Osteoblast (primary cell): ENCODE measurements at regions not wholly inside any gene's neighbourhood (a gene's known extent, or its start where the extent isn't known, plus 50 kb on each side); places are given as distances from the start of the nearest gene placed in this dataset.

Experiments
- DNase-seq: peaks from one replicate; pipeline ENCODE4 v3.0.0; 2011; ENCODE audit warnings: low spot score, mixed read lengths; ENCODE audit not compliant: insufficient read length; ENCODE audit errors: missing footprints
- H2AFZ ChIP-seq: 2 replicates; pipeline ENCODE4 v1.6.0; 2011; ENCODE audit warnings: mild to moderate bottlenecking, low read length
- H3K27ac ChIP-seq: 2 replicates; pipeline ENCODE4 v1.5.1; 2011; ENCODE audit warnings: mild to moderate bottlenecking, low read depth, low read length, moderate library complexity
- H3K27me3 ChIP-seq: 2 replicates; pipeline ENCODE4 v1.6.0; 2012; ENCODE audit warnings: mild to moderate bottlenecking, control low read depth, inconsistent platforms, low read length, moderate library complexity; ENCODE audit not compliant: insufficient read depth
- H3K36me3 ChIP-seq: 2 replicates; pipeline ENCODE4 v1.5.1; 2011; ENCODE audit warnings: mild to moderate bottlenecking, low read length, control low read depth, moderate library complexity; ENCODE audit not compliant: insufficient read depth
- H3K4me1 ChIP-seq: 2 replicates; pipeline ENCODE4 v1.5.1; 2011; ENCODE audit warnings: mild to moderate bottlenecking, low read length, control low read depth, moderate library complexity; ENCODE audit not compliant: insufficient read depth
- H3K4me2 ChIP-seq: 2 replicates; pipeline ENCODE4 v1.6.0; 2011; ENCODE audit warnings: mild to moderate bottlenecking, low read length; ENCODE audit not compliant: insufficient read depth
- H3K4me3 ChIP-seq: fragments of 200-600 bp; sonication (generic); 3 replicates; pipeline ENCODE4 v1.5.1; 2012; ENCODE audit warnings: mild to moderate bottlenecking, low read length, inconsistent platforms; ENCODE audit not compliant: insufficient read depth
- H3K79me2 ChIP-seq: 2 replicates; pipeline ENCODE4 v1.6.0; 2012; ENCODE audit warnings: mild to moderate bottlenecking, low read length, control low read depth, inconsistent platforms; ENCODE audit not compliant: insufficient read depth
- H3K9me3 ChIP-seq: 2 replicates; pipeline ENCODE4 v1.5.1; 2011; ENCODE audit warnings: low read depth, low read length, control low read depth
- H4K20me1 ChIP-seq: 2 replicates; pipeline ENCODE4 v1.6.0; 2012; ENCODE audit warnings: mild to moderate bottlenecking, low read length, control low read depth; ENCODE audit not compliant: insufficient read depth
- TF ChIP-seq, protein P1 (sequence below): IDR thresholded peaks from 2 replicates; pipeline ENCODE4 v1.5.1; 2011; ENCODE audit warnings: mild to moderate bottlenecking, low read depth, low read length, moderate library complexity; ENCODE audit errors: extremely low read depth

GRCh38 chr14:100396266-100396795 is 73.2 kb downstream of the SLC25A47 start:
- Histone ChIP-seq H4K20me1 (no peaks in the 10 kb centered on the region), H3K9me3 (no peaks in the 10 kb centered on the region), H2AFZ (no peak overlapping the region), H3K36me3 (no peaks in the 10 kb centered on the region), H3K4me1 (peaks cover 6% of the 10 kb centered on the region), H3K4me2 (no peak overlapping the region), H3K27me3 (no peaks in the 10 kb centered on the region), H3K27ac (no peak overlapping the region), H3K79me2 (peaks cover 19% of the 10 kb centered on the region), H3K4me3 (no peak overlapping the region)
- DNase-seq: no peak
- TF ChIP-seq, protein P1, sequence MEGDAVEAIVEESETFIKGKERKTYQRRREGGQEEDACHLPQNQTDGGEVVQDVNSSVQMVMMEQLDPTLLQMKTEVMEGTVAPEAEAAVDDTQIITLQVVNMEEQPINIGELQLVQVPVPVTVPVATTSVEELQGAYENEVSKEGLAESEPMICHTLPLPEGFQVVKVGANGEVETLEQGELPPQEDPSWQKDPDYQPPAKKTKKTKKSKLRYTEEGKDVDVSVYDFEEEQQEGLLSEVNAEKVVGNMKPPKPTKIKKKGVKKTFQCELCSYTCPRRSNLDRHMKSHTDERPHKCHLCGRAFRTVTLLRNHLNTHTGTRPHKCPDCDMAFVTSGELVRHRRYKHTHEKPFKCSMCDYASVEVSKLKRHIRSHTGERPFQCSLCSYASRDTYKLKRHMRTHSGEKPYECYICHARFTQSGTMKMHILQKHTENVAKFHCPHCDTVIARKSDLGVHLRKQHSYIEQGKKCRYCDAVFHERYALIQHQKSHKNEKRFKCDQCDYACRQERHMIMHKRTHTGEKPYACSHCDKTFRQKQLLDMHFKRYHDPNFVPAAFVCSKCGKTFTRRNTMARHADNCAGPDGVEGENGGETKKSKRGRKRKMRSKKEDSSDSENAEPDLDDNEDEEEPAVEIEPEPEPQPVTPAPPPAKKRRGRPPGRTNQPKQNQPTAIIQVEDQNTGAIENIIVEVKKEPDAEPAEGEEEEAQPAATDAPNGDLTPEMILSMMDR: no peak

DNA sequence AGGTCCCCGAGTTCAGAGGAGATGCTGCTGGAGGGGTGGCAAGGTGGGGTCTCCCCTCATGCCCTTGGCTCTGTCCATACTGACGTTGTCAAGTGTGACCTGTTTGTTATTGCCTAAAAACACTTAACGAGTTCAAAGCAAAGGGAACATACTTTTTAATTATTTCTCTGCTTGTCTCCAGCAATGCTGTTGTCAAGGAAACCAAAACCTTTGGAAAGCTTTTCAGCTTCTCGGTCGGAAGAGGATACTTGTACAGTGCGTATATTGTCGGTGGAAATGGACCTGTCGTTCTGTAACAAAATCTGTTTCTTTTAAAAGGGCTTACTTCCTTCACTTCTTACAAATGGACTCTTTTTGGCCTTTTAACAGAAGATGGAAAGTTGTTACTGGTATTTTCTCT is 73.9 kb downstream of the SLC25A47 start:
- Histone ChIP-seq H4K20me1 (no peaks in the 10 kb centered on the region), H2AFZ (no peak overlapping the region), H3K79me2 (peaks cover 19% of the 10 kb centered on the region), H3K27ac (no peak overlapping the region), H3K36me3 (no peaks in the 10 kb centered on the region), H3K27me3 (no peaks in the 10 kb centered on the region), H3K4me1 (peaks cover 6% of the 10 kb centered on the region), H3K4me2 (no peak overlapping the region), H3K9me3 (no peaks in the 10 kb centered on the region), H3K4me3 (no peak overlapping the region)
- TF ChIP-seq, protein P1: no peak
- no peak for DNase-seq

- no peak for DNase-seq
- no peaks in the 10 kb centered on the region for H3K27me3 ChIP-seq
- no peak overlapping the region for H3K4me2 ChIP-seq
- H3K79me2 ChIP-seq: peaks cover 19% of the 10 kb centered on the region
- TF ChIP-seq, protein P1: no peak
- H3K36me3 ChIP-seq: no peaks in the 10 kb centered on the region
- no peak overlapping the region for H3K4me3 ChIP-seq
- H2AFZ ChIP-seq: no peak overlapping the region
- H4K20me1 ChIP-seq: no peaks in the 10 kb centered on the region
- no peaks in the 10 kb centered on the region for H3K9me3 ChIP-seq
- H3K4me1 ChIP-seq: no peaks in the 10 kb centered on the region
- H3K27ac ChIP-seq: no peak overlapping the region
Observed at GRCh38 chr14:100398044-100398443, 74.9 kb downstream of the SLC25A47 start.

GRCh38 chr14:100399052-100399849 is 76.1 kb downstream of the SLC25A47 start:
- peaks cover 4% of the 10 kb centered on the region for H4K20me1 ChIP-seq
- H3K79me2 ChIP-seq: peaks cover 10% of the 10 kb centered on the region
- H3K4me1 ChIP-seq: no peaks in the 10 kb centered on the region
- no peaks in the 10 kb centered on the region for H3K27me3 ChIP-seq
- DNase-seq: no peak
- no peak overlapping the region for H2AFZ ChIP-seq
- H3K36me3 ChIP-seq: no peaks in the 10 kb centered on the region
- TF ChIP-seq, protein P1: no peak
- H3K4me3 ChIP-seq: no peak overlapping the region
- no peak overlapping the region for H3K27ac ChIP-seq
- H3K4me2 ChIP-seq: no peak overlapping the region
- H3K9me3 ChIP-seq: no peaks in the 10 kb centered on the region
